ENCODE measurements at regions not wholly inside any gene's neighbourhood (a gene's known extent, or its start where the extent isn't known, plus 50 kb on each side); places are given as distances from the start of the nearest gene placed in this dataset.

DNA sequence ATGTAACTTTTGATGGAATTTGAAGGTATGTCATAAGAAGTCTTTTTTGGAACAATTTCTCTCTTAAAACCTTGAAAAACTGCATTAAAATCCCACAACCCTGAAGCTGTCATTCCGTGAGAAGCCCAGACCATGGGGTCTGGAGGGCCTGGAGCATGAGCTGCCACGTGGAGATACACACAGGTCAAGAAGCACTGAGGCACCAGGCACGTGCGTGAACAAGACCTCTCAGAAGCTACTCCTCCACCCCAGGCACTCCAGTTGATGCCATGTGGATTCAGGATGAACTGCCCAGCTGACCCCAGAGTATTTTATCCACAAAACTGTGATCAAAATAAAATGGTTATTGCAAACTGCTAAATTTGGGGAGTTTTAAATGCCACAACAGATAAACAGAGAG lies 227.5 kb upstream of the BRINP1 start:
- DNase-seq, result no peak

DNA sequence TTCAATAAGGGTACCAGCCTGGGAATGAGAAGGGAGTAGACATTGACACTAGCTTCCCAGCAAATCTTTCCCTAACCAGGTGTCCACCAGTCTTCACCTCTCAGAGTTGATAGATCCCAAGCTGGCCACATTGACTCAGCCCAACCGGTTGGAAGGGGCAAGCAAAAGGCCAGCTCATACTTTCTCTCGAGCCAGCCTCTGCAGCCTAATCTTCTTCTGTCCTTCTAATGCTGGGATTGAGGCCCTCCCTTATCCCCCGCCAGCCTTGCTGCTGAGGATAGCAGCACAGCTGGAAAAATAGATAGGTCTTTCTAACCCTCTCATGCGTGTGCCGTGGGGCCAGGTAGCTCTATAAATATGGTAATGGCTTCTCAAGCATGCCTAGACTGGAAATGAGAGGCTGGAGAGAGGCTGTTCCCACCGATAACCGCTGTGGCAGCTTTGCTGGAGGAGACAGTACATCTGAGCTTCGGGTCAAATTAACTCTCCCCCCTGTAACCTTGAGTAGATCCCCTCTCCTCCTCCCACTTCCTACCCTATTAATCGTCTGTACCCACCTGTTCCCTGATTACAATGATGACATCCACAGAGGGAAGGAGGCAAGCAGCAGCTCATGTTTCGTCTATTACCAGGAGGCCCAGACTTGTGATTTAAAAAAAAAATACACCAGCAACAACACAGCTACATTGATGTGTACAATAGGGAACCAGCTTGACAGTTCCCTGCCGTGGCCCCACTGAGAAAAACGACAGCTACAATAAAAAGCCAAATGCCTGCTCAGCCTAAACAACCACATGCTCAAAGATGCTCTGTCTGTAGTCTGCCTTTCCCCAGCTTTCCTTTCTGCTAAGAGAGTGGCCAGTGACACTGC lies 219.9 kb upstream of the BRINP1 start:
- DNase-seq, result no peak

DNA sequence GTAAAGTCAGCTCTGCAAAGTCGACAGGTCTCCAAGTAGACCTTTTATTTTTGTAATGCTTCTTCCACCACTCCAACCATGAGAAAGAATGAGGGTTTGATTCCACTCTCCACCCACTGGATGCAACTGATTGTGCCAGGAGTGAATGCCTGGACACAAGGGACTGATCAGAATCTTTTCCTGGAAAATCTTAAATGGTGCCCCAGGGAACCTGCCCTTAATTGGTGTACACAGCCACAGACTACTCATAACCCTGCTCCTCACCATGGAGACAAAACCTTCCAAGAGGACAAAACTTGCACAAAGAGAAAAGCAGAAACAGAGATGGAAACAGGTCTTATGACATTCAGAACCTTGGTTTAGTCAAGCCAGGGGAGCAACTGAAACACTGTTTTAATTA lies 208.6 kb upstream of the BRINP1 start:
- DNase-seq, result no peak

DNA sequence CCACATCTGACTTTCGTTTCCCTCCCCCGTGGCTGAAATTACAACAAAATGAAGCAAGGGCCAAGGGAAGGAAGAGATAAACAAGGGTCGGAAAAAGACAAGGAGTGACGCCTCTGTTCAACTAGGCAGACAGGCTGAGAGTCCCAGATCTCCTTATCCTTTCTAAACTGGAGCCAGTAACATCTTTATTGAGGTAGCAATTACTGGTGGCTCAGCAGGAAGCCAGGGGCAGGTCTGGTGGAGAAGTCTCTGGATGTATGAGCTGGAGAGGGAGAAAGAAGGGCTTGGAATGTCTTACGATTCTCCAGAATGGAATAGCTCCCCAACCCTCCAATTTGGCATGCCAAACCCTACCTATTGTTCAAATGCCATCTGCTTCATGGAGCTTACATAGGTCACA lies 190.8 kb upstream of the BRINP1 start:
- DNase-seq, result no peak

DNA sequence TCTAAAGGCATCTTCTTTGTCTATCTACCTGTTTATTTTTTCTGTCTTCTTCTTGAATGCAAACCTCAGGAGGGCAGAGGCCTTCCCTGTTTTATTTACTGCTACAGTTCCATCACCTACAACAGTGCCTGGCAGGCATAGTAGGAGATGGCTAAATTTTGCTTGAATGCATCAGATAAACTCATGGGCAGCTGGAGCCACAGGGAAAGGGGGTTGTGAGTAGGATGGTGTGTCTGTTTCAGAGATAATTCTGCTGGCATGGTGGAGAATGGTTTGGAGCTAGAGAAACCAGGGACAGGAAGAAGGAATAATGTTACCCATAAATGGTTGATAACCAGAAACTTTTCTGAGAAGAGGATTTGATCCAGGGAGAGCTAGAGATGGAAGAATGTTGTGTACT lies 189.8 kb upstream of the BRINP1 start:
- no peak for DNase-seq

DNA sequence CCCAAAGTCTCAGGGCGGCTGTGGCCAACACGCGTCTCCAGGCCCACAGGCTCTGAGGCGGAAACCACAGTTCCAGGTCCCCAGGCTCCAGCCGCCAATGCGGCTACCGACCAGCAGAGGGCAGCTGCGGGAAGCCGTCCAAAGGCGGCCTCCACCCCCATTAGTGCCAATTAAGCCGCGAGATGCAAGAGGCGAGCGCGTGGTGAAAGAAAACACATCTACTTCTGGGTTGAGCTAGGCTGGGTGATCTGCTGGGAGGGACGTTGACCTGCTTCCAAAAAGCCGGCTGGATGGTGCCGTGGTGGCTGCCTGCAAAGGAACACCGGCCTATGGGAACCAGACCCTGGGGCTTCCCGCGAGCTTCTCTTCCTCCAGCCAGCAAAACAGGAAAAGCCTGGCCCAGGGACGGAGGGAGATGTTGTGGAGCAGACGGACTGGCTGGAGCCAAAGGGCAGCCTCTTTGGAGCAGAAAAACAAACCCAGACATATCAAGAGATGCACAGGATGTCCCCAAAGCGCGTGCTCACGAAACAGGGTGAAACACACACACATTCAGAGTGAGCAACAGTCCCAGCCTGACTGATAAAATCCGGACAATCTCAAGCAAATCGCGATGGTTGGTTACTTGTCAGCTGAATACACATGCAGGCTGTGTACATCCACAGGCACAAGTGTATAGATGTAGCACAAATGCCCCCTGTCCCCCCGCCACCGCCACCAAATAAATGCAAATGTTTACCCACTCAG lies 187.1 kb upstream of the BRINP1 start:
- peak; percentile 10 to 17 for DNase-seq

DNA sequence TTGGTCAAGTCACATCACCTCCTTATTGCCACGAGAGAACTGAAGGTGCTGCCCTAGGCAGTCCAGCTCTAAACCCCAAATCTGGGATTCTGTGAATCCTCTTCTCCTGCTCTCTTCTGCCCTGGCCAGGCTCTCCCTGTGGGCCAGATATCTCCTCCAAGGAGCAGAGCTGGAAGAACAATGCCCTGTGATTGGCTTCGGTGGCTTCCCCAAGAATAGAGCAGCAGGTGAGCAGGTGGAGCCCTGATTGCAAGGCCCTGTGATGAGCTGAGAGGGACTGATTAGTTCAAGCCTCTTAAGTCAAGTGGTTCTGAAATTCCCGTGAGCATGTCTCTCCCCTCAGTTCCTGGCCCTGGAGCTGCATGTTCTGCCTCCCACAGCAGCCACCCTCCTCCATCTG lies 175.3 kb upstream of the BRINP1 start:
- DNase-seq, result no peak

DNA sequence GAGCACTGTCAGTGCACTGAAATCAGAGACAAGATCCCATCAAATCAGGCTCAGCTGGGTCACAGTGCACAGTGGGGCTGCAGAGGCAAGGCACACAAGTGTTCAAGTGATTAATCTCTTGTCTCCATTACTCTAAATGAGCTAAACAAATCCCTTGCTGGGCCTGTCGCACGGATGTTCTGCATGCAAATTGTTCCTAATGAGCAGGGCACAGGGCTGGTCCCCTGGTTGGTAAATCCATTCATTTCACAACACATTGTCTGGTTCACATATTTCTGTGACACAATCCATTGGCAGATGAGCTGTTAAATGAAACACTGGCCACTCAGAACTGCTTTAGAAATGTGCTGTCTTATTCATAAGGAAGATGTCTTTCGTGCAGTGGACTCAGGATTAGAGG lies 167.9 kb upstream of the BRINP1 start:
- DNase-seq, result no peak

DNA sequence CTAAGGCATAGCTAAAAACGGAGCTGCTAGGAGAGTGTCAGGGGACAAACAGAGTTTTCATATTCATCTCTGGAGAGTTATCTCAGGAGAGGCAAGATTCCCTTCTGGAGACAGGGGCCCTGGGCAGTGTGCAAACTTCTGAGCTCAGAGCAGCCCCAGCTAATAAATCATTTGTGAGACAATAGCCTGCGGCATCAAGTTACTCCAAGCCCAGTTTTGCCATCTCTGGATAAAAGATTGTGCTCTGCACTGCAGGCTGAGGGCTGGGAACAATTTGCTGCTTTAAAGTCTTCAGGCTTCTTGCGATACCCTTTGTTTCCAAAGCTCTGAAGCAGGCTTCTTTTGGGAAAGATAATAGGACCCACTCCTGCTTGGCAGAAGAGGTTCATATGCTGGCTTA lies 164.3 kb upstream of the BRINP1 start:
- no peak for DNase-seq

DNA sequence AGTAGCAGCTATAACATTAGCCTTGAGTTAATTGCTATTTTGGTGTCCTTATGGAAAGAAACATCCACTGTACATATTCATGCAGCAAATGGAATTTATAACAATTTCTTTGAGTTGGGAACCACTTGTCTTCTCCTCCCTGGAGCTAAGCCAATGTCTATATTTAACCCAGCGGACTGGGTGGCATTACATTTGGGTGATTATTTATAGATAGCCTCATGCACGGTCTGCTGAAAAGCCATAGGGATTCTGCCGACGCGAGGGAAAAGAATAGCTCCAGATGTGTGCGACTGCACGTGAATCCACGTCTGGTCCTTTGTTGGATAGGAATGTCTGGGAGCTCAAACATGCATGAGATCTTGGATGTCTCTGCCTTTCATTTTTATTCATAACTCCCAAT lies 157.5 kb upstream of the BRINP1 start:
- no peak for DNase-seq

DNA sequence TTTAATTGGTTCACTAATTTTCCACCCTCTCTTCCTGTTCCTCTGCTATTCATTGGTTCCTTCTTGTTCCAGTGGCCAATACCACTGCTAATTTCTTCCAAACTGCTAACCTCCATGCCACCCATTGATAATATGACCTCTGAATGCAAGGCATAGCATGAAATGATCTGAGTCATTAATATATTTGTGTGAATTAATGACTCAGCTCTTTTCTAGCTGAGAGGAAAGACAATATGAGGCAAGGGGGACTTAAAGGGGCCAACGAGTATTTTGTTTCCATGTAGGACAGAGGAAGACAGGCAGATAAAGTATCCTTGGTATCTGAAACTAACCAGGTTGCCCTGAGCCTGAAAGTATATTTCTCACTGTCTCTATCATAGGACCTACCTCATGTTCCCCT lies 154.3 kb upstream of the BRINP1 start:
- DNase-seq, result no peak

DNA sequence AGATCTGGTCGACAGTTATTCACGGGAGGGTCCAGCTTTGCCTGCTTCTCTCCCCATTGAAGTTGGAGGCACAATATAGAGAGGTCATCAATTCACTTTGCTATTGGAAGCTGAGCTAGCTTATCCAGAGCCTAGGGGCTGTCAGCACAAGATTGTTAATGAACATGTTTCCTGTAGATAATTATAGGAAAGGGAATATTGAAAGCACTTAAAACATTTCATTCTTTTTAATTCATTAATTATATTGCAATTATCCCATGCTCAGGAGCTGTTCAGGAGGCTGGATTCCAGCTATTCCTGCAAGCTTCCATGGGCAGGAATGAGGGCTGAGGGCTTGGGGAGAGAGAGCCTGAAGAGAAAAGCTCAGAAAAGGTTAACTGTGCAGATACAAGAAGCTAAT lies 153.1 kb upstream of the BRINP1 start:
- no peak for DNase-seq

DNA sequence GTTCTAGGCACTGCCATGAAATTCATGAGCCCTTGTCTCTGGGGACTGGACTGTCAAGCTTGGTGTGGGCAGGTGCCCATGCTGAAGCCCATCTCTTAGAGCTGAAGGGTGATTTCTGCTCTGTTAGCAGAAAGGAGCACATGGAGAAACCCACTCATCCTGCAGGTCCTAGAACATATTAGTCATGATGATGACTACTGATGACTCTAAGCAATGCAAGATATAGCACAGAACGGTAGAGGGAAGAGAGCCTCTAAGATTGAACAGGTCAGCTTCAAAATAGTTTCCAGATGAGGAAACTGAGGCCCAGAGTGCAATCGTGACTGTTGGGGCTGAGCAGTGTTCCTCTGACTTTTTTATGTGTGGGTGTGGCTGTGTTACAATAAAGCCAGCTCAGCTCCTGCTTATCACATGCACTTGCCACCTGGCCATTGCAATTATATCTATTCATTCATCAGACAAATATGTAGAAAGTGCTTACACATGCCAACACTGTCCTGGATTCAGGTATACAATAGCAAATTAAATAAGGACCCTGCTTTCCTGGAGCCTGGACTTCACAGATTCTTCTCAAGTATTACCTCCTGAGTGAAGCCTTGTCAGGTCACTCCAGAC lies 140.2 kb upstream of the BRINP1 start:
- DNase-seq, result no peak

DNA sequence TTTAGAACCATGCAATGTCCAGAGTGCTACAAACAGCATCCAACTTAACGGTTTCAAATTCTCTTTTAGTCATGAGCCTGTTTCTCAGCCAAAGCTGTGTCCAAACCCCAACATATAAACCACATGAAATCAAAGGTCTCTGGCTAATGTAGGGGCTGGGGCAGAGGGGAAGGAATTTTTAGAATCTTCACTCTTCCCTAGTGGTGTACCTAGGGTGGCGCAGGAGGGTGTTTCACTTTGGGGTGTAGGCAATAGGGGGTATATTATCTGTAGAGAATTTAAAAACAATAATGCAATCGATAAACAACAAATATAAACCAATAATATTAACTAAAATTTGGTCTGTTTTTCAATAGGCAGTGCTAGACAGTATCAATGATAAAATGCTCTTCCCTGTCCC lies 132.1 kb upstream of the BRINP1 start:
- DNase-seq, result no peak

DNA sequence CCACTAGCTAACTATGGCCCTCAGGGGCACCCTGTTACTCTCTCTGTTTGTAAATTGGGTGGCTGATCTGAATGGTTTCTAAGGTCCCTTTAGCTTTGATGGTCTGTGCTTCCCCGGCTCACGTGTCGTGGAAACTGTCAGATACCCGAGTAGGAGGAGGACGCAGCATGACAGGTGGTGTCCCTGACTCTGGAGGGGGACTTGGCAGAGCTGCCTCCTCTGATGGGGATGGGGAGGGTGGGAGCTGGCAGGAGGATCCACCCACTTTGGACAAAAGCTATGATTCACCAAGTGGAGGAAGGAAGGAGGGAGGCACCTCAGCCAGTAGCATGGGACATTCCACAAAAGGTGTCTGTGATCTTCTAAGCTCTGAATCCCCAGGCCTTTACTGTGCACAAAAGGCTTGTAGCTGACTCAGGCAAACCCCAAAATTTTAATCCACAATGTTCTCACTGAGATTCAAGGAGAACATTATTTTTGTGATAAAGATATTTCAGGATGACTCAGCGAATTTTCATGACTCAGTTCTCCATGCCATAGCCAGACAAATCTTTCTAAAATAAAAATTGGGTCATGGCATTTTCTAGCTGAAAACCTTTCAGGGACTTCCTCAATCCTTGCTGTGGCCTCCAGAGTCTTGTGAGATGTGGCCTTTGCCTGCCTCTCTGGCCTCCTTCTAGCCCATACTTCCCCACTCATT lies 131.0 kb upstream of the BRINP1 start:
- no peak for DNase-seq

DNA sequence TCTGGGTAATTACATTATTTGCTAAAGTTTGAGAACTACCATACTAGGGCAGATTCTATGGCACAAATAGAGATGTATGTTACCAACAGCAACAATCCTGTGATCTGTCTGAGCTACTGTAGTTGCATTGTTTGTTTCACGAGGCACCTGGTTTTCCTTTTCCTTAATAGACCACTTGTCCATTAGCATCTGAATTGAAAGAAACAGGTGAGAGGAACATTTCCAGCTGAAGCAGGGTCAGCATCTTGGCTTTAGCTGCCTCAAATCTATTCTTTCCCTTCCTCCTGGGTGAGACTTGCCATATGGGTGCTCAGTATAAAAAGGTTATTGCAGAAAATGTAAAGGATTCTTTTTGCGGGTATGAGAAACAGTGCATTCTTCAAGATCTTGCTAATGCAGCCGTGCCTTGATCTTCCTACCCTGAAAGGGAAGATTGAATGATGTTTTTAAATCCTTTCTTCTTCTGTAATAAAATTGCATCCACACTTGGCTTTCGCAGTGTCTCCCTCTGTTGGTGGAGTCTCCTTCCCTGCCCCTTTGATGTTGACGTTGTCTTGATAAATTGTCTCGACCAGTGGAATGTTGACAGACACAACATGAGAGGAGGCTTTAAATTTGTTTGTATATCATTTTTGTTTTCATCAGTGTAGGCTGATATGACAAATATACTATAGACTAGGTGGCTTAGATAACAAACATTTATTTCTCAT lies 118.0 kb upstream of the BRINP1 start:
- DNase-seq, result no peak

DNA sequence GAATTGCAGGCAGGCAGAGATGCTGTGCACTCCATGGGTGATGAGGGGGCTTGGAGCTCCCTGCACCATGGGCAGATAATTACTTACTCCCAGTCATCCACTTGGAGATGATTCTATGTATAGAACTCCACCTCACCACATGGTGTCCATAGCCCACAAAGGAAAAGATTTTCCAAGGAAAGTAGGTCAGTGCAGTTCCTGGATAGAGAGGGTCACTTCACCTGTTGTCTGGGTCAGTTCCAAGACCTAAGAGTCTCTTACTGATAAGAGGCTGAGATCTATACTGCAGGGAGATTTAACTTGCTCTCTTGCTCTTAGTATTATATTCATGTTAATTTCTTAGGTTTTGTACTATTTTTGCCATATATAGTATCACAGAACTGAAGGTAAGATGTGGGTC lies 113.9 kb upstream of the BRINP1 start:
- DNase-seq, result no peak

DNA sequence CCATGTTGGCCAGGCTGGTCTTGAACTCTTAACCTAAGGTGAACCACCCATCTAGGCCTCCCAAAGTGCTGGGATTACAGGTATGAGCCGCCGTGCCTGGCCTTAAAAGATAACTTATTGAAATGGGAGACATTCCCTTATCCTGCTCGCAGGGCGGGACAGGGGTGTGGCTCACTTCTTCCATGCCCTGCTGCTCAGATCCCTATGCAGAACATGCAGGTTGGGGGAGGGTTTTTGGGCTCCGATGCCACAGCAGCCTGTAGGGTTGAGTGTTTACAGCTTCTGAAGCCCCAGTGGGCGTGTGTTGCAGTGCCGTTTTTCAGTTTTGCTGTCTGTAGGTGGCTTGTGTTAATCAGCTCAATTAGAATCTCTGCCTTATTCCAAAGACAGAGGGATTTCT lies 108.0 kb upstream of the BRINP1 start:
- no peak for DNase-seq

DNA sequence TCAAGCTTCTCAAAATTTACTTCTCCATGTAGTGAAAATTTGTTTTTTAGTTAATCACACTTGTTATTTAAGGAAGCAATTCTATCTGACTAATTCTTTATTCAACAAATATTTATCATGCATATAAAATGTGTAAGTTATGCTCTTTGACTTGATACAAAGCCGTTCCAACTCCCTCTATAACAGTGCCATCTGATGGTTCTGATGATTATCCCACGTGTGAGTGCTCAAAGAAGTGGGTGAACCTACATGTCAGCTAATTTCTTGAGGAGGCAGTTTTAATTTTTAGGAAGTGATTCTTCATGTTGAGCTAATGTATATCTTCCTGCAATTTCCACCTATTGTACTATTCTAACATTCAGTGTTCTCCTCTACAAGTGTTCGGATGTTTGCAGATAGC lies 88.8 kb upstream of the BRINP1 start:
- no peak for DNase-seq

DNA sequence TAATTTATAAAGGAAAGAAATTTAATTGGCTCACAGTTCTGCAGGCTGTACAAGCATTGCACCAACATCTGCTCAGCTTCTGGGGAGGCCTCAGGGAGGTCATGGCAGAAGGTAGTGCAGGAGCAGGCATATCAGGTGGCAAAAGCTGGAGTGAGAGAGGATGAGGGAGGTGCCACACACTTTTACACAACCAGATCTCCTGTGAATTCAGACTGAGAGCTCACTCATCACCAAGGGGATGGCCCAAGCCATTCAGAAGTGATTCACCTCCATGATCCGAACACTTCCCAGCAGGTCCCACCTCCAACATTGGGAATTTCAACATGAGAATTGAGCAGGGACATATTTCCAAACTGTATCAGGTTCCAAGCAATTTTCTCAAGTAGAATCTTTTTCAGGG lies 84.7 kb upstream of the BRINP1 start:
- DNase-seq, result no peak

DNA sequence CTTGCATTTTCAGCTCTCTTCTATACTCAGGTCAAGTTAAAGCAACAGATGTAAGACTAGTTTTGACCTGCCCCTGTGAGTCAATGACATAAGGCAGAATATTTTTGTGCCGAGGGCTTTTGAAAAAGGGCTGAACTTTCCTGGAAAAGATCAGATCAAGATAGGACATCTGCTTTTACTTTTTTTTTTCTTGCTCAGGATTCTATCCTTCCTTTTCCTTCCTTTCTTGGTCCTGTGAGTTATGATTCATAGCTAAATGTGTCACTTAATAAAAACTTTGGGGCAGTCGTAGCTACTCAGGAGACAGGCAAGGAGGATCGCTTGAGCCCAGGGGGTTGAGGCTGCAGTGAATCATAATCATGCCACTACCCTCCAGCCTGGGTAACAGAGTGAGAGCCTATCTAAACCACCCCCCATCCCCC lies 84.3 kb upstream of the BRINP1 start:
- DNase-seq, result no peak

DNA sequence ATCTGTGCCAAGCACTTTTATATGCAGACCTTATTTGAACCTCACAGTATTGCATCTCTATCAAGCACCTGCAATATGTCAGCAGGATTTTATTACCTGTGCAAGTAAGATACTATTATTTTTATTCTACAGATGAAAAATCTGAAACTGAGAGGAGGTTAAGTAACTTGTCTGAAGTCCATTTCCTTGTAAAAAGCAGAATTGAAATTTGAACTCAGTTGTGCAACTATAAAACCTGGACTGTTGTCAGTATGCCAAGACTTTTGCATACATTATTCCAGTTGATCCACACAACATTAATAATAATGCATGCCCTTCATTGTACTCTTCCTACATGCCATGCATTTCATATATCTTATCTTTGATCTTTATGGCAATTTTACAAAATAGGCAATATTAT lies 82.2 kb upstream of the BRINP1 start:
- DNase-seq, result no peak

DNA sequence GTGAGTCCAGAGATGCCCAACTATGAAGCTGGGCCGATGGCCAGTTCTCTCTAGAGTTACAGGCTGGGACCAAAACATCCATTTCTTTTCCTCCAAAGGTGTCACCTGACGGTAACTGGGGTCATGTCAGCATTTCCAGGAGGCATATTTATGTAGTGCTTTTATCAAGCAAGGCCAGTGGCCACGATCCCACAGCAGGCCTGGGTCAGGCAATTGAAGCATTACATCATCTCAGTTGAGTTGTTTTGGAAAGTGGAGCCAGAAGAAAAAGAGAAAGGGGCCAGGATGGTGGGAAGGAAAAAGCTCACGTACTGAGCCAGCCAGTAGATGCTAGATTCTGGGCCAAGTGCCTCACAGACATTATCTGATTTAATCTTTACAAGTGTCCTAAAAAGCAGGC lies 73.9 kb upstream of the BRINP1 start:
- no peak for DNase-seq

Data from CD4-positive, alpha-beta T cell treated with Interleukin-1 beta for 1 hour (primary cell).